ENCODE measurements at regions not wholly inside any gene's neighbourhood (a gene's known extent, or its start where the extent isn't known, plus 50 kb on each side); places are given as distances from the start of the nearest gene placed in this dataset.

DNA sequence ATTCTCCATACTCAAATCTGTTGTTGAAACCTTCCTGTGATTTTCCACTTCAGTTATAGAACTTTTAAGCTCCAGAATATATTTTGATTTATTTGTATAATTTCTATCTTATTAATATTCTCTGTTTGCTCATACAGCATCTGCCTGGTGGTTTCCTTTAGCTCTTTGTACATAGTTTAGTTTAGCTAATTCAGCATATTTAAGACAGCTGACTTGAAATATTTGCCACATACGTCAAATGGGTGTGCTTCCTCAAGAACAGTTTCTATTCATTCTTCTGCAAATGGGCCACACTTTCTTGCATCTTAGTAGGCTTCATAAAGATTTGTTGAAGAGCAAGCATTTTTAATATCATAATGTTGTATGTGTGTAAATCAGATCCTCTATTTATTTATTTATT, 101.8 kb downstream of the MAGEC1 start:
- TF ChIP-seq, protein P1, sequence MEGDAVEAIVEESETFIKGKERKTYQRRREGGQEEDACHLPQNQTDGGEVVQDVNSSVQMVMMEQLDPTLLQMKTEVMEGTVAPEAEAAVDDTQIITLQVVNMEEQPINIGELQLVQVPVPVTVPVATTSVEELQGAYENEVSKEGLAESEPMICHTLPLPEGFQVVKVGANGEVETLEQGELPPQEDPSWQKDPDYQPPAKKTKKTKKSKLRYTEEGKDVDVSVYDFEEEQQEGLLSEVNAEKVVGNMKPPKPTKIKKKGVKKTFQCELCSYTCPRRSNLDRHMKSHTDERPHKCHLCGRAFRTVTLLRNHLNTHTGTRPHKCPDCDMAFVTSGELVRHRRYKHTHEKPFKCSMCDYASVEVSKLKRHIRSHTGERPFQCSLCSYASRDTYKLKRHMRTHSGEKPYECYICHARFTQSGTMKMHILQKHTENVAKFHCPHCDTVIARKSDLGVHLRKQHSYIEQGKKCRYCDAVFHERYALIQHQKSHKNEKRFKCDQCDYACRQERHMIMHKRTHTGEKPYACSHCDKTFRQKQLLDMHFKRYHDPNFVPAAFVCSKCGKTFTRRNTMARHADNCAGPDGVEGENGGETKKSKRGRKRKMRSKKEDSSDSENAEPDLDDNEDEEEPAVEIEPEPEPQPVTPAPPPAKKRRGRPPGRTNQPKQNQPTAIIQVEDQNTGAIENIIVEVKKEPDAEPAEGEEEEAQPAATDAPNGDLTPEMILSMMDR (conservative IDR thresholded peaks at IDR 0.05 in 1 of 2, IDR thresholded peaks at IDR 0.05 in 1 of 2; ENCODE audit: extremely low read depth in 1 of 2, insufficient read depth in 1 of 2, low read depth in 1 of 2, low read length in 2 of 2) = no peak
- no peak for TF ChIP-seq EZH2 (IDR thresholded peaks at IDR 0.05; ENCODE audit: borderline replicate concordance, low read length)

Data from mammary epithelial cell (primary cell).